ENCODE measurements at regions not wholly inside any gene's neighbourhood (a gene's known extent, or its start where the extent isn't known, plus 50 kb on each side); places are given as distances from the start of the nearest gene placed in this dataset.

DNA sequence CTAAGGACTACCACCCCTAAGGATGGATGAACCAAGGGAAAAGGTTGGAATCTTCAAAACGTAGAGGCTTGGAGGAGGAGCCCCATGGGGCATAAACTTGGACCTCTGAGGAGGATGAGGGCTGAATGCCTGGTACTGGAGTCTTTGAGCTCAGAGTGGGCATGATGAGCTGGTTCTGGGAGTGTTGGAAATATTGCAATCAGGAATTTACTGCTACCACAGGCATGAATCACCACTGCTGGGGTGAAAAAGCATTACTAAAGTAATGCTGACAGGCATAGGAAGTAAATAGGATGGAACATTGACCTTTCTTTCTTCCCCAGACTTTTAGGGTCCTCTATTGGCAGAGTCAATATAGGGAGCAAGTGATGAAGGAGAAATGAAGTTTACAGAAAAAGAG lies 105.8 kb upstream of the RPS6KA3 start:
- Histone ChIP-seq H3K4me1 (ENCODE audit: control insufficient read depth in 1 of 2, insufficient read depth in 2 of 2, low read depth in 1 of 2, low read length in 1 of 2) (peaks cover 0 to 3% of the 10 kb centered on the region in 2 experiments; a peak in 3 of 4 replicates), H3K27ac (ENCODE audit: low read depth in 2 of 2, low read length in 1 of 2) (no peak overlapping the region), H3K4me3 (ENCODE audit: low read depth in 2 of 2, low read length in 1 of 2) (no peak overlapping the region), H3K36me3 (replicated peaks in 1 of 2; ENCODE audit: control insufficient read depth in 1 of 2, insufficient read depth in 2 of 2, low read length in 1 of 2) (no peaks in the 10 kb centered on the region), H3F3A (replicated peaks; ENCODE audit: insufficient read depth) (no peaks in the 10 kb centered on the region), H3K9ac (no peak overlapping the region), H3K4me2 (no peak overlapping the region), H2AFZ (ENCODE audit: low read depth) (no peak overlapping the region), H3K79me2 (ENCODE audit: insufficient read depth) (no peaks in the 10 kb centered on the region), H4K20me1 (ENCODE audit: insufficient read depth) (no peaks in the 10 kb centered on the region), H3K27me3 (ENCODE audit: insufficient read depth) (no peaks in the 10 kb centered on the region), H3K9me3 (no peaks in the 10 kb centered on the region), H3K9me2 (no peaks in the 10 kb centered on the region)
- peak; percentile 38; the same call in 1 of the 2 replicates for TF ChIP-seq FOSL2 (IDR thresholded peaks at IDR 0.05; ENCODE audit: borderline replicate concordance, low read depth)
- peak; percentile 22; the same call in 1 of the 2 replicates for TF ChIP-seq TCF12 (IDR thresholded peaks at IDR 0.05)
- TF ChIP-seq PBX3 (IDR thresholded peaks at IDR 0.05), result peak; percentile 48
- TF ChIP-seq JUND (IDR thresholded peaks at IDR 0.05), result peak; percentile 50; the same call in 1 of the 2 replicates
- TF ChIP-seq RFX5 (IDR thresholded peaks at IDR 0.05; ENCODE audit: low read length), result no peak
- TF ChIP-seq REST (IDR thresholded peaks at IDR 0.05; ENCODE audit: low read depth, low read length), result no peak
- no peak for TF ChIP-seq NFIC (IDR thresholded peaks at IDR 0.05; ENCODE audit: borderline replicate concordance)
- TF ChIP-seq, protein P1, sequence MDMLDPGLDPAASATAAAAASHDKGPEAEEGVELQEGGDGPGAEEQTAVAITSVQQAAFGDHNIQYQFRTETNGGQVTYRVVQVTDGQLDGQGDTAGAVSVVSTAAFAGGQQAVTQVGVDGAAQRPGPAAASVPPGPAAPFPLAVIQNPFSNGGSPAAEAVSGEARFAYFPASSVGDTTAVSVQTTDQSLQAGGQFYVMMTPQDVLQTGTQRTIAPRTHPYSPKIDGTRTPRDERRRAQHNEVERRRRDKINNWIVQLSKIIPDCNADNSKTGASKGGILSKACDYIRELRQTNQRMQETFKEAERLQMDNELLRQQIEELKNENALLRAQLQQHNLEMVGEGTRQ (IDR thresholded peaks at IDR 0.05; ENCODE audit: borderline replicate concordance, low read depth, low read length), result no peak
- WGBS (ENCODE audit: low lambda C conversion rate), result 14% methylated on average over 1 of the region's 1 CpG
- DNase-seq, result no peak
- POLR2A ChIA-PET, result no interaction called here
- CTCF ChIA-PET, result no interaction called here

- Histone ChIP-seq H2AFZ (ENCODE audit: low read depth) (no peak overlapping the region), H3K36me3 (replicated peaks in 1 of 2; ENCODE audit: control insufficient read depth in 1 of 2, insufficient read depth in 2 of 2, low read length in 1 of 2) (no peaks in the 10 kb centered on the region), H3F3A (replicated peaks; ENCODE audit: insufficient read depth) (no peaks in the 10 kb centered on the region), H3K4me2 (no peak overlapping the region), H3K9me3 (no peaks in the 10 kb centered on the region), H3K9me2 (no peaks in the 10 kb centered on the region), H3K4me1 (ENCODE audit: control insufficient read depth in 1 of 2, insufficient read depth in 2 of 2, low read depth in 1 of 2, low read length in 1 of 2) (no peaks in the 10 kb centered on the region), H3K9ac (no peak overlapping the region), H3K27ac (ENCODE audit: low read depth in 2 of 2, low read length in 1 of 2) (no peak overlapping the region), H3K4me3 (ENCODE audit: low read depth in 2 of 2, low read length in 1 of 2) (no peak overlapping the region), H4K20me1 (ENCODE audit: insufficient read depth) (no peaks in the 10 kb centered on the region), H3K79me2 (ENCODE audit: insufficient read depth) (no peaks in the 10 kb centered on the region), H3K27me3 (ENCODE audit: insufficient read depth) (no peaks in the 10 kb centered on the region)
- no peak for DNase-seq
- WGBS (ENCODE audit: low lambda C conversion rate), result 46% methylated on average over 3 of the region's 3 CpGs
- ChIA-PET CTCF (no interaction called here), POLR2A (no interaction called here)
- TF ChIP-seq ELF1 (IDR thresholded peaks at IDR 0.05), result no peak
- TF ChIP-seq RAD21 (IDR thresholded peaks at IDR 0.05; ENCODE audit: low read length), result no peak
- TF ChIP-seq, protein P1 (IDR thresholded peaks at IDR 0.05; ENCODE audit: borderline replicate concordance, low read depth, low read length), result no peak
- TF ChIP-seq RXRA (IDR thresholded peaks at IDR 0.05; ENCODE audit: borderline replicate concordance, low read depth), result no peak
- no peak for TF ChIP-seq YY1 (IDR thresholded peaks at IDR 0.05; ENCODE audit: low read depth)
- no peak for TF ChIP-seq CTCF (IDR thresholded peaks at IDR 0.05)
- TF ChIP-seq FOSL2 (IDR thresholded peaks at IDR 0.05; ENCODE audit: borderline replicate concordance, low read depth), result no peak
- TF ChIP-seq MXI1 (IDR thresholded peaks at IDR 0.05; ENCODE audit: low read depth, low read length), result no peak
These were observed 102.8 kb upstream of the RPS6KA3 start for GRCh38 chrX:20369468-20369867.
